ENCODE measurements at regions not wholly inside any gene's neighbourhood (a gene's known extent, or its start where the extent isn't known, plus 50 kb on each side); places are given as distances from the start of the nearest gene placed in this dataset.
A peak's percentile ranks its signal among the peaks of the same experiment; 100 is the strongest.
"Not testable (repeated sequence)": the region's sequence is repeated elsewhere in the genome, so short reads cannot be mapped to it uniquely, and the experiment has no call there.

DNA sequence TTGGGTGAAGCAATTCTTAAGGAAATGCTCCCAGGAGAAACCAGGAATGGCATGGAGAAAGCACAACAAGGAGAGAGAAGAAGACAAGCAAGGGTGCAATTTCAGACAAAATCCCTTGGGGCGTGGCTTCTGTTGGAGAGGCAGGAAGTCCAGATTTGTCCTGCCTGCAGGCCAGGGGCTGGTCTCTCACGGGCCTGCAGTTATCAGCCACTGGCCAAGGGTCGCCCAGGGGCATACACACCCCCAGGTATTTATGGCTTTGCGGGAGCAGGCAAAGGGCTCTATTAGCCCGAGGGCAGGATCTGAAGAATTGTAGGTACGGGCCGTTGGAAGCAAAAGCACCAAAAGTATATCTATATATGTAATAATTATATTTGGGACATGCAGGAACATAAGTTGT lies 87.7 kb downstream of the IYD start:
- no peak for DNase-seq

DNA sequence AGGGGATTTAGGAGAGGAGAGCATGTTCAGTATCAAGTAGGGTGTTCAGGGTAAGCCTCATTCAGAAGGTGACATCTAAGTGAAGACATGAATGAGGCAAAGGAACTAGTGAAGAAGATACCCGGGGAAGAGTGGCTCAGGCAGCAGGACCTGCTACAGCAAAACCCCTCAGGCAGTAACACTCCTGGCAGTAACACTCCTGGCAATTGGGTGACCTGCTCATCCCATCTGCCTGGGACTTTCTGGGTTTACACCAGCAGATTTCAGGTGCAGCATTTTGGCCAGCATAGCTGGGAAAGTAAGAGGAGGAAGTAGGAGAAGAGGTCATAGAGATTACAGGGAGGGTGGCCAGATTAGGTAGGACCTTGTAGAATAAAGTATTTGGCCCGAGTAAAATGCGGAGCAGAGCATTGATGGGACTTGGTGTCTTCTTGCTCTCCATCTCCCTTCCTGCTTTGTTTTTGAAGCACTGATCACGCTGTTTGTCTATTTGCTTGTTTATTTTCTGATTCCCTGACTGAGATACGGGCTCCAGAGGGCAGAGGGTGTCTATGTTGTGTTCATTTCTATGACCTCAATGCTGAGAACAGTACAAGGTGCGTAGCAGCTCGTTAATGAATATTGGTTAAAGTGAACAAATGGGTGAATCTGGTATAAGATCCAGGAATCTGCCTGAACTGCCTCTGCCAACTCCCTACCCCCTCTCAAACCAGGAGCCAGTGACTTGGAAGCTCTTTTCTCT lies 88.3 kb downstream of the IYD start:
- no peak for DNase-seq

DNA sequence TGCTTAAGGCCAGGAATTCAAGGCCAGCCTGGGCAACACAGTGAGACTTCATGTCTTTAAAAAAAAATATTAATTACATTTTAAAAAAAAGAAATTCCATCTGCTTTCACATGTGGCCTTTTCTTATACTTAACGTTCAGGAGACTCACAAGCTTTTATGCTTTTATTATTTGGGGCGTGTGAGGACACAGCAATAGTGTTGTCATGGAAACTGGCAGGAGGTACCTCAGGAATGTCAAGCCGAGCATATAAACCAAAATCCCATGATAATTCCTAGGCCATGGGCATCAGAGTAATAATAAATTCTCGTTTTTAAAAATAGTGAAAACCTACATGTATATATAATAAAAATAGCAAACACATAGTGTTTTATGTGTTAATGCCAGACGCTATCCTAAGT lies 89.8 kb downstream of the IYD start:
- no peak for DNase-seq

DNA sequence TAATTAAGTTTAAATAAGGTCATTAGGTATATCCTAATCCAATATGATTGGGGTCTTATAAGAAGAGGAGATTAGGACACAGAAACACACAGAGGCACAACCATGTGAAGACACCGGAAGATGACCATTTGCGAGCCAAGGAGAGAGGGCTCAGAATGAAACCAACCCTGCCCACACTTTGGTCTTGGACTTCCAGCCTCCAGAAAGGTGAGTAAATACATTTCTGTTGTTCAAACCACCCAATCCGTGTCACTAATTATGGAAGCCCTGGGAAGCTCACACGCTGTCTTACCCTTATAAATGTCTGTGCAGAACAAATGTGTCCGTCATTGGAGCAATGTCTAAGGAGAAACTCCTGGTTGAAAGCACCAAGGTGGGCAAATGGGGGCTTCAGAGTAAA lies 95.0 kb downstream of the IYD start:
- DNase-seq: no peak

DNA sequence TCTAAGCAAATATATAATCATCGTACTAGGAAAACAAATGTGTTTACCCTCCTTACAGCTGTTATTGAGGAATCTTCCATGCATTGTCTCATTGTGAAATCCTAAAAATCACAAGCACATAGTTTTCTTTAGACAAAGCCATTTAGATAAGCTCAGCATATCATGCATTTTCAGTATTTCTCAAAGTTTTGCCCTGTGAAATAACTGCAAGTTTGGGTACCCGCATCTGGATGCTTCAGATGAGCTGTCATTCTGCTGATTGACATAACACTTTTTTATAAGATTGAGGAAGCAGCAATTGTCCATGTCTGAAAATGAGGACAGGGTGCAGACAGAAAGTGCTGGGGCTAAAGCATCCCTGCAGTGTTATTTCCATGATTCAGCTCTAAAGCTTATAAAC lies 96.2 kb downstream of the IYD start:
- DNase-seq: no peak

DNA sequence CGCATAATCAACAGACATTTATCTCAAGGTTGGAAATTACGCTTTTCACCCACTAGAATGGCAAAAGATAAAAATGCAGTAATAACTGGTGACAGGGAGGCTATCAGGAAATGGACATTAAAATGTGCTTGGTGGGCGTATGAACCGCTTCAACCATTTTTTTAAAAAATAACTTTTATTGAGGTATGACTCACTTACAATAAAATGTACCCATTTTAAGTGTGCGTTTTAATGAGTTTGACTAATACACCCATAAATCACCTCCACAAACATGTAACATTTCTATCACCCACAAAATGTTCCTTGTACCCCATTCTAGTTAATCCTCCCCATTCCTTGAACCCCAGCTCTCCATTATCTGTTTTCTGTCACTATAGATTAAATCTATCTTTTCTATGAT lies 96.8 kb downstream of the IYD start:
- no peak for DNase-seq

DNA sequence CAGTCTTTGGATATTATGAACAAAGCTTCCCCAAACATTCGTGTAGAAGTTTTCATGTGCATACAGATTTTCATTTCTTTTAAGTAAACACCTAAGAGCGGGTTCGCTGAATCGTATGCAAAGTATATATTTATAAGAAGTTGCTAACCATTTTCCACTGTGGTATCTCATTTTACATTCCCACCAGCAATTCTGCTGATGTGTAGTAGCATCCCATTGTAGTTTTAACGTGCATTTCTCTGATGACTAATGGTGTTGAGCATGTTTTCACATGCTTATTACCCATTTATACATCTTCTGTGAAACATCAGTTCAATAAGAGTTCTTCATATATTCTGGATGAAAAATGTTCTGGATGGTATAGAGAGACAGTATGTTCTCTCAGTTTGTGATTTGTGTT lies 97.4 kb downstream of the IYD start:
- DNase-seq: no peak

DNA sequence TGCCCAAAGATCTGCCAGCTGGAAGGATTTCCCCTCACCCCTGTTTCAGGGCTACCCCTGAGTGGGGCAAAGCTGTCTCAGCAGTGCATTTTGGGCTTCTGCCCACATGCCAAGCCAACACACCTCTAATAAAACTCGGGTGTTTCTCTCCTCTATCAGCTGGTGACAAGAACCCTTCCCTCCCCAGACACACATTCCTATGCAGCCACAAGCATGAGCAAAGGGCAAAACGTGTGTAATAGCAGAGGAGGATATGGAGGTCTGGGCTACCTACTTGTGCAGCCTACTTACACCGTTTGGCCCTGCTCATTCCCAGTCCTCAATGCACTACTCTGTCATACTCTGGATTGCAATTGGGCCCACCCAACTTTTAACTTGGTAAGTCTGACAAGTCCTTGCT lies 101.3 kb downstream of the IYD start:
- DNase-seq: no peak

DNA sequence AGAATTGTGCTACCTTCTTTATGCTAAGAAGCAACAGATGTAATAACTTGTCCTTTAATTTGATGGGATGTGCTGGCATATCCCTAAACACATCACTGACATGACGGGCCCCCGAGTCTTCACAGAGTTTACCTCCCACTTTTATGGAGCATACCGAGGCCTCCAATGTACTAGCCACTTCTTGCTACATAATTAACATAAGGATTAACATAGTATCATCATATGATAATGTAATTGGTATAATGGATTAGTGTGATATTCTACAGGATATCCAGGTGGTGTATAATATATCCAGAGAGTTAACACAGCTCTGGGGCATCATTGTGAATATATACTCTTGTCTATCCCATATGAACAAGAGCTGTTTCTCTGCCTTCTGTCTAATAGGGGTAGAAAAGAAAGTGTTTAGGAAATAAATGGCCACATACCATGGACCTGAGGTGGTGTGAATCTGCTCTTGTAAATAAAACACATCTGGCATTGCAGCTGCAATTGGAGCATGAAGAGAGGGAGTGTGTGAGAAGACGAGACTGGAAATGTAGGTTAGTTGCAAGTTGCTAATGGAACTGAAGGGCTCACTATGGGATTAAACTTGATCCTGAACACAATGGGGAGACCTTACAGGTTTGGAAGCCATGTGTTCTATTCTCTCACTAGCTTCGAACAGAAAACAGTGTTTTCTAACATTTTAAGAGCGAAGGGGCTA lies 102.3 kb downstream of the IYD start:
- DNase-seq: no peak

DNA sequence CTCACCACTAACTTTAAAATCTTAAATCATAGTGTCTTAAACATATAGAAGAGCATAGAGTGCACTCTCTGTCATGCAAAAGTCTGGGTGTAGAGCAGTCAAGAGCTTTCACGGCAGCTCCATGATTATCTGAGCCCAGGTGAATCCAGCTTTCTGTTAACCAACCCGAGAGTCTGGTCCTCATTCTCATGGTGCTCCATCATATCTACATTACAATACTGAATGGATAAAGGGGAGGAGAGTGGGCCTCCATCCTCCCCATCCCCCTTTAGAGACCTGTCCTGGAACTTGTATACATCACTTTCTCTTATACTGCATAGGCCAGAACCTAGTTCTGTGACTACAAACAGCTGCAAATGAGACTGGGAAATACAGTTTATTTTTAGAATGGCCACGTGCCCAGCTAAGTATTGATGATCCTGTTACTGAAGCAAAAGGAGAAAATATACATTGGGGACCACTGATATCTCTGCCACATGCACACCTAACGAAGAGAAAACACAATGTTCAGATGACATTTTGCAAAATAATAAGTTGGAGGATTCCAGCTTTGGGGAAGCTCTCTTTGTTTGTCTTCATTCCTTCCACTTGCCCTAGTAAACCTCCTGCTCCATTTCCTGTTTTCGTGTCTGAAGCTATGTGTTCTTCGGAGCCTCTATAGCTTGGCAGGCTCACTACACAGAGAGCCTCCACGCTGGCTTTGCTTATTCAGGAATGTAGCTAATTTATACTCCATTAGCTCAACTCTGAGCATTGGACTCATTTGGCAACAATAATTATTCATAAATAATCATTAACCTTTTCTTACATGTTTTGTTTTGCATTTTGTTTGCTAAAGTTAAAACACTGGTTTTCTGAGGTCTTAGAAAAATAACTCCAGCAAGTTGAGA lies 110.1 kb downstream of the IYD start:
- DNase-seq: no peak

DNA sequence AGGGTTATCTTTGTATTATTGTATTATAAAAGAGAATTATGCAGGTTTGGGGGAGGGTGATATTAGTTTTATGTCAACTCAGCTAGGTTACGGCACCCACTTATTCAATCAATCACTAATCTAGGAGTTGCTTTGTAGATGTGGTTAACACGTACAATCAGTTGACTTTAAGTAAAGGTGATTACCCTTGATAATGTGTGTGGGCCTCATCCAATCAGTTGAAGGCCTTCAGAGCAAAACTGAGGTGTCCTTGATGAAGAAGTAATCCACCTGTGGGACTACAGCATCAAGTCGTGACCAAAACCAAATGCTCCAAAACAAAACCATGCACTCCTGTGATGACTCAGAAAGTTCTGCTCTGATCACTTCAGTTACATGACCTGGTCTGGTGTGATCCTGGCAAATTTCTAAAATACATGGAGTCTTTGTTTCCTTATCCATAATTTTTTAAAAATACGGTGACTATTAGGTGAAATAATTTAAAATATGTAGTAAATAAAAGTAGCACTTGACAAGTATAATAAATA lies 114.1 kb downstream of the IYD start:
- peak; percentile 14 for DNase-seq

DNA sequence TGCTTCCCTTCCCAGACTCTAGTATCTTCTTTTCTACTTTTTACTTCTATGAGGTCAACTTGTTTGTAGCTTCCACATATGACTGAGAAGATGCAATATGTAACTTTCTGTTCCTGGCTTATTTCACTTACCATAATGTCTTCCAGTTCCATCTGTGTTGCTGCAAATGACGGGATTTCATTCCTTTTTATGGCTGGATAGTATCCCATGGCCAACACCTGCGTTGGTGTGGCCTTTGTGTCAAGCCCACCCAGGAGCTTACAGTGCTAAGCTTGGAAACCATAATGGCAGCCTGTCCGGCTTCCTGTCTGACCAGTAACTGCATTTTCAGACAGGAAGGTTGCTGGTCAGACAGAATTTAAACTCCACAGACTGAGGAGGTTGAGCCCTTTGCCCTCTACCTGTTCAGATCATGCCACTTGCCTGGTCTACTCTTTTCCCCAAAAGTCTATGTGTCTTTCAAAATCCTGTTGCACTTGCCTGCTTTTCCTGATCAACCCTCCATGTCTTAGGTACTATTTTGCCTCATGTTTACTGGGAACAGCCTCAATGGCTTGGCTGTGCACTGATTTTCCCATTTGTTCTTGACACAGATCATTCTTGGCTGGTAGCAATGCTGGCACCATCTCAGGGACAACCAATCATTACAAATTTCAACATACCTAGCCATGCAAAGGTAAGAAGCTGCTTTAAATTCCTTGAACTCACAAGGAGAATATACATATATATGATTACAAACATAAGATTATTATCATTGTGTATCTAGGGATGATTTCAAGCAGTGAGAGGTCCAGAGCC lies 114.3 kb upstream of the PLEKHG1 start:
- no peak for DNase-seq

DNA sequence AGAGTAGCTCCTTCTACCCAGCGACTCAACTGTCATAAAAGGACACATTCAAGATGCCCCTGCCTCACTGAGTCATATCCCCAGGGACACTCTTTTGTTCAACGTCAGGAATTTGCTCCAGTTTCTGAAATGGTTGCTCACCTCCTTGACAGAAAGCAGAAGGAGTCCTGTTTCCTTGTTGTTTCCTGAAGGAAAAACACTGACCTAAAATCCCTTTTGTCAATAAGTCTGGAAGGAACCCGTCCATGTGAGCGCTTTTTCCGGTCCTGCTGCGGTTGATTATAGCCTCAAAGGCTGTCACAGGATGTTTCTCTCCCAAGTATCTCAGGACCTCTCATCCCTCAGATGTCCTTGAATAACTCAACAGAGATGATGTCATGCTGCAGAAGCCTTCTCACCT lies 113.6 kb upstream of the PLEKHG1 start:
- no peak for DNase-seq

DNA sequence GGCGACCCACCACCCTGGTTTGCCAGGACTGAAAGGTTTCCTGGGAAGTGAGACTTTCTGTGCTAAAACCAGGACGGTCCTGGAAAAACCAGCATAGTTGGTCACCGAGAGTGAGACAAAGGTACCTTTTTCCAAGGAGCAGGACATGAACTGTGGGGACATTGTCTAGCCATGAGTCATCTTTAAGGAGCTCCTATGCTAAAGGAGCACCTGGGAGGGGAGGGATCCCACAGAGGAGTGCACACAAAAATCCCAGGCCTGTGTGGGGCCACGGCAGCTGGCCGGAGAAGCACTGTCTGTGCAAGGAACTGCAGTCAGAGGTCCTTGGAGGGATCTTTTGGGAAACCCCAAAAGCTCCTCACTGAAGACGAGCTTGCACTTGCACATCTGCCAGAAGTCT lies 109.1 kb upstream of the PLEKHG1 start:
- DNase-seq: no peak

DNA sequence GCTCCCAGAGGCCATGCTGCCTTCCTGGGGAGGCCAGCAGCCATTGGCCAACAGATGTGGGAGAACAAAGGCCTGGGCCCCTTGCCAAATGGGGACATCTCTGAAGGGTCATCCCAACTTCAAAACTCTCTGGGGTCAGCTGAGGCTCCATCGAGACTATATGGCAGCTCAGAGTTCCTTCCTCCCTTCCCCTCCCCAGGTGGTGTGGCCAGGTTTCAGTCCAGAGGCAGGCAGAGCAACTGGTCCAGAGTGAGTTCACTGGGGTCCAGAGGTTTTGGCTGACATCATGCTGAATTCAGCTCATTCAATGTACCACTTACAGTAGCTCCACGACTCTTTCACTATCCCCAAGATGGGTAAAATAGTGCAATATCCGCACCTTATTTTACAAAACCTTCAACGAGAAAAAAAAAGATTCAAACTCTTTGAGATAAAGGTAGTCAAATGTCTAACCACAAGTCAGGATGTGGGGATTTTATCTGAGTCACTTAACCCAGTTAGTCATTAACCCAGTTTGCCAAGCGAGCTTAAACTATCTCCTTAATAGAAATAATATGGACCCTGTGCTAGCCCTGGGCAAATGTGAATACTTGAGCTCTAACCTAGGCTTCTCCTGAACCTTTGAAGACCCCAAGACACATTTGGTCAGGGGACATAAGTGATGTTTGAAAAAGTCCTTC lies 108.4 kb upstream of the PLEKHG1 start:
- peak; percentile 76 for DNase-seq

DNA sequence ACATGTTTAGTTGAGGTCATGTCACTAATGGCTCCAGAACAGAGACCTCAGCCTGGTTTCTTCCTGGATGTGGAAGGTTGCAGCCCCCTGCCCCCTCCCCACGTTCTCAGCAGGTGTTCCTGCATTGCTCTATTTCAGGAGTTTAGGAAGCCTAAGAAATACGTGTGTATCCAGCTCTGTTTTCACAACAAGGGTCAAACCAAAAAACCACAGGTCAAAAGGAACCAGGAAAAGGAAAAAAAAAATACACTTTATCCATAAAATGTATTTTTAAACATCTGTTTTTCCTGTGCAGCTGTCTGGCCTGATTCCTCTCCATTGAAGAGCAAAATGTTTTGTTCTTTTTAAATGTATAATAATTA lies 107.9 kb upstream of the PLEKHG1 start:
- no peak for DNase-seq

DNA sequence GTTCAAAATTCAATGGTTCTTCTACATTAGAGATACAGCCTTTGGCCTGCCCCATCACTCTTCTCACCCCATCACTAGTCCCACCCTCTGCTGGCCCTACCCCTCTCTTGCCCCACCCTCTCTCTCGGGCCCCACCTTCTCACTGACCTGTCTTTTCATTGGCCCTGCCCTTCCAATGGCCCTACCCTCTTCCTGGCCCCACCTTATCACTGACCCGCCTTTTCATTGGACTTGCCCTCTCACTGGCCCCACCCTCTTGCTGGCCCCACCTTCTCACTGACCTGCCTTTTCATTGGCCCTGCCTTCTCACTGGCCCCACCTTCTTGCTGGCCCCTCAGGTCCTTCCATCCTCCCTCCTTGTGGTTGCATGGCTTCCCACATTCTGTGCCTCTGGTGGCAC lies 107.2 kb upstream of the PLEKHG1 start:
- no peak for DNase-seq

DNA sequence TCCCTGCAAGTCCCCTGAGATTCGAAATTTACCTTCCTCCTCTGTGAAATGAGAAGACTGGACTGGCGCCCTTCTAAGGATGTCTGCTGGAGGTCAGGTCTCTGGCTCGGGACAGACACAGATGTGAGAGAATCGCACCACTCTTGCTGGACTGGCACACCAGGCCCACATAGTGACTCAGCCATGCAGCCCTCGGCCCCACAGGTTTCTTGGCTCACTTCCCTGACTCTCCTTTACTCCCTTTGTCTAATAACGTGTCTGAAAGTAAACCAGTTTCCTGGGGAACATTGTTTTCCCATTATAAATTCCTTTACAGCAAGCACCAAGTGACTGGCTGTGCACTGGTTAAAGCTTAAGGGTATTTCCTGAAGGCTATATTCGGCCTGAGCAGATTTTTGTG lies 106.7 kb upstream of the PLEKHG1 start:
- DNase-seq: no peak

DNA sequence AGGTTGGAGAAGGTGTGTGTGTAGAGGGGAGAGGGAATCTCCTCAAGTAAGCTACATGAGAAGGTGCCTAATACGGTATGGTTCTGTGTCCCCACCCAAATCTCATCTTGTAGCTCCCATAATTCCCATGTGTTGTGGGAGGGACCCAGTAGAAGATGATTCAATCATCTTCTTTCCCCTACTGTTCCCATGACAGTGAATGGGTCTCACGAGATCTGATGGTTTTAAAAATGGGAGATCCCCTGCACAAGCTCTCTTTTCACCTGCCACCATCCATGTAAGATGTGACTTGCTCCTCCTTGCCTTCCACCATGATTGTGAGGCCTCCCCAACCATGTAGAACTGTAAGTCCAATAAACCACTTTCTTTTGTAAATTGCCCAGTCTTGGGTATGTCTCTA lies 106.1 kb upstream of the PLEKHG1 start:
- not testable (repeated sequence) for DNase-seq

DNA sequence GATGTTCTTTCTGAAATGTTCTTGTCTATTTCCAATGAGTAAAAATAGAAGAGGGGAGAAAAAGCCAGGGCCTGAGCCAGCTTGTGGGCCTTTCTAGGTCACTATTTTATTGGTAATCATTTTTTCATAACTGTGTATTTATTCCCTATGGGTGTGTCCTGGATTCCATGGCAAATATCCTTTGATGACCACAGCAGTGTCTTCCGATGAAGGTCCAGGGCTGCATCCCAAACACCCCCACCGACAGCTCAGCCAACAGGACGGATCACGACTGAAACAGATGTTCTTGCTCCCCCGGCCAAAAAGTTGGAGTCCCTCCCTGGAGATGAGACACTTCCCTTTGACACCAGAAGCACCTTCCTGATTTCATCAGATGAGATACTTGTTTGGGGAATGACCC lies 105.4 kb upstream of the PLEKHG1 start:
- no peak for DNase-seq

DNA sequence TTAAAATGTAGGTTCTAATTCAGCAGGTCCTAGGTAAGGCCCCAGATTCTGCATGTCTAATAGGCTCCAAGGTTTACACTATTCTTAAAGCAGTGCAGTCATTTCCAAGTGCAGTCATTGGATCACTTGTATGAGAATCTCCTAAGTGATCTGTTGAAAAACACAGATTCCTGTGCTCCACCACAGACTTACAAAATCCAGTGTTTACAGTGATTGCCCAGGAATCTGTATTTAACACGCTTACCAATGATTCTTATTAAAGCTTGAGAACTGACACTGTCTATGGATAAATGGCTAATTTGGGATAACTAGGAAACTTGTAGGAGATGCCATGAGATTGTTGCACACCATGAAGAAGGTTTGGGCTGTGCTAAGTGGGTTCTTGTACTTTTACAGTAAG lies 104.6 kb upstream of the PLEKHG1 start:
- no peak for DNase-seq

DNA sequence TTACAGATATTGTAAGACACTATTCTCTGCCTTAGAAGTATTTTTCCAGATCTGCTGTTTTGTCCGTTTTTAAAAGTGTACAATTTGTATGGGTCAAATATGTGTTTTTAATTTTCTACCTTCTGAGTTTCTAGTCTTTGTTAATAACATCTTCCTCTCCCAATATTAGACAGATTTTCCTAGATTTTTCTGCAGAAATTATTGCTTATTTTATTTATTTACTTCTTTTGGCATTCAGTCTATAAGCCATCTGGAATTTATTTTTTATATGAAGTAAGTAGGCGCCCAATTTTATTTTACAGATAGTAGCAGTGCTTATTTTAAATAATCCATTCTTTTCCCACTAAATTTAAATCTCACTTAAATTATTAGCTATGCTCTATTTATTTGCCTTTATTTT lies 103.1 kb upstream of the PLEKHG1 start:
- DNase-seq: no peak

Data from activated CD4-positive, alpha-beta T cell treated with anti-CD3 and anti-CD28 coated beads, Interleukin-2, Interleukin-6, amounts not matched to agents 100 ng/mL and 50 ng/mL, durations not matched to agents 16 hours and 8 hours (primary cell).